ENCODE measurements at regions not wholly inside any gene's neighbourhood (a gene's known extent, or its start where the extent isn't known, plus 50 kb on each side); places are given as distances from the start of the nearest gene placed in this dataset.
A peak's percentile ranks its signal among the peaks of the same experiment; 100 is the strongest.
"Not testable (repeated sequence)": the region's sequence is repeated elsewhere in the genome, so short reads cannot be mapped to it uniquely, and the experiment has no call there.

- DNase-seq (ENCODE audit: low read depth), result no peak
These were observed 426.6 kb downstream of the BRD1 start for GRCh38 chr22:49400941-49401598.

GRCh38 chr22:49400136-49400940 lies 427.3 kb downstream of the BRD1 start:
- DNase-seq (ENCODE audit: low read depth), result no peak

- no peak for DNase-seq (ENCODE audit: low read depth)
These were observed 429.0 kb downstream of the BRD1 start for GRCh38 chr22:49398646-49399045.

GRCh38 chr22:49398115-49398514 lies 429.6 kb downstream of the BRD1 start:
- no peak for DNase-seq (ENCODE audit: low read depth)

DNA sequence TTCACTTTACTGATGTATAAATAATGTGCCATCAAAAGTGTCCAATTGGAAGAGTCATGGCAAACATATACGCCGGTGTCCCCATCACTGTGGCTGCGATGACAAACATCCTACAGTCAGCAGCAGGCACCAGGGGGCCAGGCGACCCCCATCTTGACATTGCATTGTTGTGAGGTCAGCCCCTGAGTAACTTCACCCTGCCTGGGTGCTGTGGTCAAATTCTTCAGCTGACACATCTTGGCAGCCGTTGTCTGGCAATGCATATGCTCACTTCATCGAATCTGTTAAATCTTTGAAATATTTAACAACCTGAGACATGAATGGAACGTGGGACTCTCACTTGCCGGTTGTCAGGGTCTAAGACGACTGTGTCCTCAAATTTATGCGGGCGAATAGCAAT lies 430.9 kb downstream of the BRD1 start:
- no peak for DNase-seq (ENCODE audit: low read depth)

DNA sequence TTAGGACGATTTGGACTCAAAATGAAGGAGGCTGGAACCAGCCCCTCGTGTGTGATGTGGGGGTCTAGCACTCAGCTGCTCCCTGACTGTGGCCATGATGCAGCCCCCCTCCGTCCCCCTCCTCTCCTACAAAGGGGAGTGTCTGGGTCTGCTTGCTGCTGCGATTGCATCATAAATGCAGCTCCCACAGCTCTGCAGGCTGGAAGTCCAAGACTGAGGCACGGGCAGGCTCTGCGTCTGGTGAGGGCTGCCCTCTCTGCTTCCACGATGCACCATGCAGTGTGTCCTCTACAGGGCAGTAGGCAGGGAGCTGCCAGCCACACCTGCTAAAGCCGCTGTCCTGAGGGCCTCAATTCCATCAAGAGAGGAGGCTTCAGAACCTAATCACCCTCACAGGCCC lies 432.1 kb downstream of the BRD1 start:
- no peak for DNase-seq (ENCODE audit: low read depth)

DNA sequence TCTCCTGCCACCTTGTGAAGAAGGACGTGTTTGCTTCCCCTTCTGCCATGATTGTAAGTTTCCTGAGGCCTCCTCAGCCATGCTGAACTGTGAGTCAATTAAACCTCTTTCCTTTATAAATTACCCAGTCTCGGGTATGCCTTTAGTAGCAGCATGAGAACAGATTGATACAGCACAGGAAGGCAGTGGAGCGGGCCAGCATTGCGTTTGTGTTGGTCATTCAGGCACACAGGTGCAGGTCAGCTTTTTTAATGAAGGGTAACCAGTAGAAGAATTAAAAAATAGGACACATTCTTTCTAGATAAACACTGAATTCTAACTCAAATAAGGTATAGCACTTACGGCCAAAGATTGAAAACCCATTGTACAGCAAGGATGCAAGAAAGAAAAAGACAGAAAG lies 432.6 kb downstream of the BRD1 start:
- not testable (repeated sequence) for DNase-seq (ENCODE audit: low read depth)

DNA sequence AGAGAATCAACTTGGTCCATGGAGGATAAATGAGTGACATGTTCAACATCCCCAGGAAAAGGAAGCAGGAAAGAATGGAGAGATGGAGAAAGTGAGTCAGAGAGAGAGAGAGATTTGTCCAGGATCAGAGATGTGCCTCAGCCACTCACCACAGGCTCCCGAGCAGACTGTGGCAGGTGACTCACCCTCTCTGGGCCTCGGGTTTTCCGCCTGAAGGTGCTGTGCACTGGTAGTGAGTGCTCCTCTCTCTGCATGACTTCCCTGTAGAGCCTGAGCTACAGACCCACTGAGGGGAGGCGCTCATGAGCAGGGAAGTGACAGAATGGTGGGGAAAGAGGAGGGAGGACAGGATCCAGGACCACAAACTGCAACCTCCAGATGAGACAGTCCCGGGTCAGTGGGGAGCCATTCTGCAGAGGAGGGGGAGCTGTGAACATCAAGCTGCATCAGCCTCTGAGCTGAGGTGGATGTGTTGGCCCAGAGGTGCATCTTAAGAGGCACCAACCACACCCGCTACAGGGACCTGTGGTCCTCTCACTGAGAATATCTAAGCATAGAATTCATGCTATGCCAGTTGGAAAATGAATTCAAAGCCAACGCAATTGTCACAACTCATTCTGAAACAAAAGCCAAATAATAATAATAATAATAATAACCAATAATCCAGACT lies 433.4 kb downstream of the BRD1 start:
- DNase-seq (ENCODE audit: low read depth), result peak; percentile 32

DNA sequence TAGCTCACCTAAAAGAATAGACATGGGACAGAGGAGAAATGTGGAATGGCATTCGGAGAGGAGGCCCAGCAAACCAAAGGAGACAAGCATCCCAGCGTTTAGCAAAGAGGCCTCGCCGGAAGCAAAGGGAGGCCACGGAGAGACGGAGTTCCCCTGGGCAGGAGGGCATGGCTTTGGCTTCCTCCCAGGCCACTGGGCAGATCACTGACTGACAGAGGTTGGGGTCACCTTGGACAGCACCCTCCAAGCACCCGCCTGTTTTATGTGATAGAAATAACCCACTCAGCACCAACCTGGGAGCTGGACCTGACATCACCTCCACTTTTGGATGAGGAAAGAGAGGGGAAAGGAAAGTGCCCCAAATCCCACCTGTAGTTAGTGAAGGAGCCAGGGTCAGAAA lies 434.1 kb downstream of the BRD1 start:
- DNase-seq (ENCODE audit: low read depth), result no peak

GRCh38 chr22:49392841-49393510 lies 434.7 kb downstream of the BRD1 start:
- no peak for DNase-seq (ENCODE audit: low read depth)

- DNase-seq (ENCODE audit: low read depth), result no peak
These were observed 435.4 kb downstream of the BRD1 start for GRCh38 chr22:49392247-49392646.

GRCh38 chr22:49391436-49391835 lies 436.2 kb downstream of the BRD1 start:
- no peak for DNase-seq (ENCODE audit: low read depth)

- DNase-seq (ENCODE audit: low read depth), result no peak
These were observed 436.7 kb downstream of the BRD1 start for GRCh38 chr22:49390954-49391353.

DNA sequence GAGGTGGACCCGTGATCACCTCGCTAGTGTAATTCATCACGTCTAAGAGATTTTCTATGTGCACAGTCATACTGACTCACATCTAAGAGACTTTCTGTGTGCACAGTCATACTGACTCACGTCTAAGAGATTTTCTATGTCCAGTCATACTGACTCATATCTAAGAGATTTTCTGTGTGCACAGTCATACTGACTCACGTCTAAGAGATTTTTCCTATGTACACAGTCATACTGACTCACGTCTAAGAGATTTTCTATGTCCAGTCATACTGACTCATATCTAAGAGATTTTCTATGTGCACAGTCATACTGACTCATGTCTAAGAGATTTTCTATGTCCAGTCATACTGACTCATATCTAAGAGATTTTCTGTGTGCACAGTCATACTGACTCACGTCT lies 443.8 kb downstream of the BRD1 start:
- not testable (repeated sequence) for DNase-seq (ENCODE audit: low read depth)

DNA sequence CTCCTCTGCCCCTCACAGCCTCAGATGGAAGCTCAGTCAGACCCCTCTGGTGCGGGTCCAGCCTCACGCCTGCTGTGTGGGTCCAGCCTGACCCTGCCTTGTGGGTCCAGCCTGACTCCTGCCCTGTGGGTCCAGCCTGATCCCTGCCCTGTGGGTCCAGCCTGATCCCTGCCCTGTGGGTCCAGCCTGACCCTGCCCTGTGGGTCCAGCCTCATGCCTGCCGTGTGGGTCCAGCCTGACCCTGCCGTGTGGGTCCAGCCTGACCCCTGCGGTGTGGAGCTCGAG lies 445.3 kb downstream of the BRD1 start:
- no peak for DNase-seq (ENCODE audit: low read depth)

- no peak for DNase-seq (ENCODE audit: low read depth)
These were observed 445.9 kb downstream of the BRD1 start for GRCh38 chr22:49381595-49382450.

- no peak for DNase-seq (ENCODE audit: low read depth)
These were observed 446.9 kb downstream of the BRD1 start for GRCh38 chr22:49380828-49381114.

DNA sequence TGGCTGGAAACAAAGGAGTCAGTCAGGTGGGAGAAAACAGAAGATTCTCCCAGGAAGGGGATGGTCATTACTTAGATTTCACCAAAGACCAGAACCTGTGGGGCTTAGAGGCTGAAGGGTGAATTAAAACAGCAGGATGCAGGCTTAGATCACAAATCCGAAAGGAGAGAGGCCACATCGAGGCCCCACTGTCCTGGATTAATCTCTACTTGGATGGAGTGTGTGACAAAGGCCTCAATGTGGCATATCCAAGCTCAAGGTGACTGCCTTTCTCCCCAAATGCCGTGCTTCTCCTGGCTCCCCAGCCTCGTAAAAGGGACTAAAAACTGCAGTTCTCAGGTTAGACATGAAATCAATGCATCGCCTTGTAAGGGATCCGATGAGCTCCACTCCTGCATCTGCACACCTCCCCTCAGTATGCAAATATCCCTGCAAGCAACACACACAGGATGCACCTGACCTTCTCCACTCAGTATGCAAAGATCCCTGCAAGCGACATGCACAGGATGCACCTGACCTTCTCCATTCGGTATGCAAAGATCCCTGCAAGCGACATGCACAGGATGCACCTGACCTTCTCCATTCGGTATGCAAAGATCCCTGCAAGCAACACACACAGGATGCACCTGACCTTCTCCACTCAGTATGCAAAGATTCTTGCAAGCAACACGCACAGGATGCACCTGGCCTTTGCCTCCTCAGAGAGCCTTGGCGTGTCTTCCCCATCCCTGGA lies 447.4 kb downstream of the BRD1 start:
- DNase-seq (ENCODE audit: low read depth), result no peak

- DNase-seq (ENCODE audit: low read depth), result no peak
These were observed 450.4 kb downstream of the BRD1 start for GRCh38 chr22:49377306-49377705.

DNA sequence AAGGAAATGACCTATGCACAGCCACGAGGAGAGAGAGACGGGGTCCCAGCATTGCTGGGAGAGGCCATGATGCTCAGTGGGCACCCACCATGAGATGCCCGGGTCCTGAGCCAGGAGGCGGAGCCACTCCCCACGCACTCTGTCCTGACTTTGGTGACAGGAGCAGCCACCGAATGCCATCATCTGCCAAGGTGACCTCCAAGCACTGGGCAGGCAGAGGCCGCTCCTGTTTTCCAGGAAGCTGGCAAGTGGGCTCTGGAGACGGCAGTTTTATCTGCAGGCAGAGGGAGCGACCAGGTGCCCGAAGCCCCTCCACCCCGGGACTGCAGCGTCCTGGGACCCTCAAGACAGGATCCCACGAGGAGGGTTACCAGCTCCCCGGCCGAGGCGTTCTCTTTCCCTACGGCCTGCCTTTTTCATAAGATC lies 453.9 kb downstream of the BRD1 start:
- DNase-seq (ENCODE audit: low read depth), result no peak

DNA sequence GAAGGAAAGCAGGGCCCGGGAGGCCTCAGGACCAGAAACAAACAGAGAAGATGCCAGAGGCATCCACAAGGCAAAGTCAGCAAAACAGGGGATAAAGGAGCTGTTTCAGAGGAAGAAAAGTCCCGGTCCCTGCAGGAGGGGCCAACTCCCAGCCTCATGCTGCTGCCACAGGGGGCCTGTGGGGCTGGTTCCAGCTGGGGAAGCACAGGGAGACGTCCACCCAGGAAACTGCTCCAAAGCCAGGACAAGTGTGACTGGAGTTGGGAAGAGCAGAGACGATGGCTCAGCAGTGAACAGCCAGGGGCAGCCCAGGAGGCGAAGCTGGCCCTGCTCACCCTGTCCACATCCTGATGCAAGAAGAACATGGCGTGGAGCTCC lies 454.4 kb downstream of the BRD1 start:
- no peak for DNase-seq (ENCODE audit: low read depth)
